ENCODE measurements at regions not wholly inside any gene's neighbourhood (a gene's known extent, or its start where the extent isn't known, plus 50 kb on each side); places are given as distances from the start of the nearest gene placed in this dataset.

DNA sequence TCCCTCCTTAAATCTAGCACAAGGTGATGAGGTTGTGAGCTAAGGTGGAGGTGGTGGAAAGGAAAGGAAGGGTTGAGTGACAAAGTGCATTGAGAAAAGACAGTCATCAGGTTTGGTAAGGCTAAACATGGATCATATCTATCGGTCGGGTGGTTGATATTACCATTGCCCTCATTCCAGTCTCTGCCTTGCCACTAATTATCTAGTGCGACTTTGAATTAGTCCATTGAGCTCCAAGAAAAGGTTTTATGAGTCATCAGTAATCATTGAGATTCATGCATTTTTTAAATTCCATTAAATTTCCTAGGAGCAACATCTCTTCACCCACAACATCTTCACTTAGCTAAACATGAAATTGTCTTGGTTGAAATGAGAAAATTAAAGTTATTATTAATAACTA is 68.9 kb upstream of the FRMD4A start:
- intact Hi-C loops (cut with micrococcal nuclease): no loop called here
- H3K27ac ChIP-seq (ENCODE audit: low read length in 2 of 2): no peak overlapping the region
- H3K27me3 ChIP-seq (replicated peaks in 1 of 4; ENCODE audit: control extremely low read depth in 1 of 4, control insufficient read depth in 3 of 4, insufficient read depth in 4 of 4, low read length in 3 of 4): peaks cover 0 to 13% (median 2%) of the 10 kb centered on the region in 4 experiments
- Mint-ChIP-seq H3K27me3 (peaks cover 40% of the 10 kb centered on the region), H3K9me3 (ENCODE audit: insufficient read depth) (no peaks in the 10 kb centered on the region), H3K27ac (no peak overlapping the region), H3K4me3 (no peak overlapping the region), H3K4me1 (no peaks in the 10 kb centered on the region)
- ATAC-seq (ENCODE audit: low read depth) (no peak), DNase-seq (no peak)
- WGBS (ENCODE audit: insufficient coverage): 100% methylated on average over 2 of the region's 3 CpGs
- no peaks in the 10 kb centered on the region for H3K79me2 ChIP-seq (ENCODE audit: control insufficient read depth, insufficient read depth, low read length)
- TF ChIP-seq EZH2 (IDR thresholded peaks at IDR 0.05; ENCODE audit: borderline replicate concordance, insufficient read depth, low read depth, low read length, poor library complexity, severe bottlenecking): no peak
- TF ChIP-seq, protein P1, sequence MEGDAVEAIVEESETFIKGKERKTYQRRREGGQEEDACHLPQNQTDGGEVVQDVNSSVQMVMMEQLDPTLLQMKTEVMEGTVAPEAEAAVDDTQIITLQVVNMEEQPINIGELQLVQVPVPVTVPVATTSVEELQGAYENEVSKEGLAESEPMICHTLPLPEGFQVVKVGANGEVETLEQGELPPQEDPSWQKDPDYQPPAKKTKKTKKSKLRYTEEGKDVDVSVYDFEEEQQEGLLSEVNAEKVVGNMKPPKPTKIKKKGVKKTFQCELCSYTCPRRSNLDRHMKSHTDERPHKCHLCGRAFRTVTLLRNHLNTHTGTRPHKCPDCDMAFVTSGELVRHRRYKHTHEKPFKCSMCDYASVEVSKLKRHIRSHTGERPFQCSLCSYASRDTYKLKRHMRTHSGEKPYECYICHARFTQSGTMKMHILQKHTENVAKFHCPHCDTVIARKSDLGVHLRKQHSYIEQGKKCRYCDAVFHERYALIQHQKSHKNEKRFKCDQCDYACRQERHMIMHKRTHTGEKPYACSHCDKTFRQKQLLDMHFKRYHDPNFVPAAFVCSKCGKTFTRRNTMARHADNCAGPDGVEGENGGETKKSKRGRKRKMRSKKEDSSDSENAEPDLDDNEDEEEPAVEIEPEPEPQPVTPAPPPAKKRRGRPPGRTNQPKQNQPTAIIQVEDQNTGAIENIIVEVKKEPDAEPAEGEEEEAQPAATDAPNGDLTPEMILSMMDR (IDR thresholded peaks at IDR 0.05): no peak
- CTCF ChIA-PET: no interaction called here
- H3K9me3 ChIP-seq (ENCODE audit: control extremely low read depth in 1 of 3, control insufficient read depth in 2 of 3, insufficient read depth in 1 of 3, low read length in 2 of 3): no peaks in the 10 kb centered on the region
- no peaks in the 10 kb centered on the region for H3K36me3 ChIP-seq (replicated peaks in 1 of 2; ENCODE audit: control extremely low read depth in 1 of 2, control insufficient read depth in 1 of 2, extremely low read depth in 1 of 2, insufficient read depth in 2 of 2, low read length in 1 of 2)
- POLR2A ChIA-PET: no interaction called here
- H3K9ac ChIP-seq (ENCODE audit: low read length): no peak overlapping the region
- H3K4me3 ChIP-seq (ENCODE audit: control extremely low read depth in 1 of 5, extremely low read depth in 1 of 5, insufficient read depth in 1 of 5, low read depth in 2 of 5, low read length in 4 of 5): no peak overlapping the region
- no peaks in the 10 kb centered on the region for H4K20me1 ChIP-seq (ENCODE audit: control insufficient read depth, insufficient read depth, low read length, poor library complexity, severe bottlenecking)
- no peak overlapping the region for H2AFZ ChIP-seq (ENCODE audit: insufficient read depth, low read depth, low read length, poor library complexity, severe bottlenecking)
- H3K4me1 ChIP-seq (ENCODE audit: control insufficient read depth in 2 of 2, insufficient read depth in 2 of 2, low read length in 2 of 2): no peaks in the 10 kb centered on the region
- H3K4me2 ChIP-seq (replicated peaks; ENCODE audit: low read depth, low read length, poor library complexity, severe bottlenecking): no peak overlapping the region

- Histone ChIP-seq H3K4me1 (ENCODE audit: control insufficient read depth in 2 of 2, insufficient read depth in 2 of 2, low read length in 2 of 2) (no peaks in the 10 kb centered on the region), H3K4me2 (replicated peaks; ENCODE audit: low read depth, low read length, poor library complexity, severe bottlenecking) (no peak overlapping the region), H3K27ac (ENCODE audit: low read length in 2 of 2) (no peak overlapping the region), H3K36me3 (replicated peaks in 1 of 2; ENCODE audit: control extremely low read depth in 1 of 2, control insufficient read depth in 1 of 2, extremely low read depth in 1 of 2, insufficient read depth in 2 of 2, low read length in 1 of 2) (no peaks in the 10 kb centered on the region), H3K27me3 (replicated peaks in 1 of 4; ENCODE audit: control extremely low read depth in 1 of 4, control insufficient read depth in 3 of 4, insufficient read depth in 4 of 4, low read length in 3 of 4) (peaks cover 0 to 13% (median 2%) of the 10 kb centered on the region in 4 experiments), H3K4me3 (ENCODE audit: control extremely low read depth in 1 of 5, extremely low read depth in 1 of 5, insufficient read depth in 1 of 5, low read depth in 2 of 5, low read length in 4 of 5) (no peak overlapping the region), H4K20me1 (ENCODE audit: control insufficient read depth, insufficient read depth, low read length, poor library complexity, severe bottlenecking) (no peaks in the 10 kb centered on the region), H3K9me3 (ENCODE audit: control extremely low read depth in 1 of 3, control insufficient read depth in 2 of 3, insufficient read depth in 1 of 3, low read length in 2 of 3) (peaks cover 0 to 1% (median 0%) of the 10 kb centered on the region in 3 donors), H2AFZ (ENCODE audit: insufficient read depth, low read depth, low read length, poor library complexity, severe bottlenecking) (no peak overlapping the region), H3K9ac (ENCODE audit: low read length) (no peak overlapping the region), H3K79me2 (ENCODE audit: control insufficient read depth, insufficient read depth, low read length) (no peaks in the 10 kb centered on the region)
- ChIA-PET CTCF (interaction anchor here (1.5 kb wide), 1 partner anchor 11 kb away, joined by 3 read pairs; no protein-coding TSS in a partner anchor), POLR2A (no interaction called here)
- no peak overlapping the region for H3K27ac Mint-ChIP-seq
- no peak for TF ChIP-seq EZH2 (IDR thresholded peaks at IDR 0.05; ENCODE audit: borderline replicate concordance, insufficient read depth, low read depth, low read length, poor library complexity, severe bottlenecking)
- TF ChIP-seq, protein P1 (IDR thresholded peaks at IDR 0.05): no peak
- 87% methylated on average over 8 of the region's 9 CpGs for WGBS (ENCODE audit: insufficient coverage)
- no peaks in the 10 kb centered on the region for H3K4me1 Mint-ChIP-seq
- no peak overlapping the region for H3K4me3 Mint-ChIP-seq
- intact Hi-C loops (cut with micrococcal nuclease): no loop called here
- H3K27me3 Mint-ChIP-seq: peaks cover 35% of the 10 kb centered on the region
- ATAC-seq (ENCODE audit: low read depth): no peak
- H3K9me3 Mint-ChIP-seq (ENCODE audit: insufficient read depth): no peaks in the 10 kb centered on the region
- no peak for DNase-seq
Observed at GRCh38 chr10:14397066-14397465, 66.3 kb upstream of the FRMD4A start.

Data from B cell (primary cell).